NCI-H2227 (cell line): ENCODE measurements at regions not wholly inside any gene's neighbourhood (a gene's known extent, or its start where the extent isn't known, plus 50 kb on each side); places are given as distances from the start of the nearest gene placed in this dataset.
"Not testable (repeated sequence)": the region's sequence is repeated elsewhere in the genome, so short reads cannot be mapped to it uniquely, and the experiment has no call there.

Experiments
- DNase-seq: peaks from one replicate; lab custom pipeline; 2025; ENCODE audit not compliant: unreplicated experiment; lab: John Stamatoyannopoulos, UW

DNA sequence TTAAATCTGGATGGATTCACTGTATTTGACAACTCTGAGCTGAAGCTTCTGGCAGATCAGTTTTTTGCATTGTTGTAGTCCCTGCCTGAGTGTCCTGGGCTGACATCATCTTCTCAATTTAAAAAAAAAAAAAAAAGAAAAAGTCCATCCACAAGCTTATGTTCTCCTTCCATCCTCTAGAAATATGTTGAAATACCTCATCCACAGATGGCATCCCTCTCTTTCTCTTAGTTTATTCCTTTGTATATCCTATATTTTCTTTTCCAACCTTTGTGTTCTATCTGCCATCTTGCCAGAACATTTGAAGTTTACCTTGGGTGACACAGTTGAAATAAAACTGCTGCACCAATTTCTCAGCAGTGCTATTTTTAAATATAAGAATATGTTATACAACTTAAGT lies 184.4 kb upstream of the PKN2 start:
- no peak for DNase-seq

DNA sequence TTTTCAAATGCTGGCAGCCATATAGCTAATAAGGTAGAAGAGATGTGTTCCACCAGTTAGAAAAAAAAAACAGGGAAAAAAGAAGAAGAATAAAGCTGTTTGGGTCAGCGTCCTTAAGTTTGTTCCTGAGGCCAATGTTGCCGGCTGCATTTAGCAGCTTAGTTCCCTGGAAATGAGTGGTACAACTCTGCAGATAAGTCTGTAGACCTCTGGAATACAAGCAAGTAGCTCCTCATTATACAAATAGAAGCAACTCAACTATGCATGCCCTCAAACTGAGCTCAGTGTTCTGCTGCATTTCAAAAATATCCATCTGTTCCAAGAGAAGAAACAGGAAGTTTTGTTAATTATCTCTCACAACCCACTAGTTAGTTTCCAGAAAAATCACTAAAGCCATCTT lies 181.2 kb upstream of the PKN2 start:
- no peak for DNase-seq

DNA sequence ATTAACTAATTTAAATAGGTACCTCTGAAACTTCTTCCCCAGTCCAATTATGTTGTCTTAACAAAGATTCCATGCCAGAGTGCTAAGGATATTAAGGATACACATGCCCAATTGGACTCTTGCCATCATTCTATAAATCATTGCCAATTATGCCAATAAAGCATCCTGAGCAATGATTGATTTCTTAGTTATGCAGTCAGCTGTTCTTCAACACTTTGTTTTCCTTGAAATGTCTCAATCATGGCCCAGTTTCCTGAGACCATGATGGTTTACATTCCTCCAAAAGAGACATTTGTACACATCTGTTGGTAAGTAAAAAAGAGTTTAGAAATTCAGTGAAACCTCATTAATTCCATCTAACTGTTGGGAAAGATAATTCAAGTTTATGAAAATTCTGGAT lies 180.4 kb upstream of the PKN2 start:
- no peak for DNase-seq

DNA sequence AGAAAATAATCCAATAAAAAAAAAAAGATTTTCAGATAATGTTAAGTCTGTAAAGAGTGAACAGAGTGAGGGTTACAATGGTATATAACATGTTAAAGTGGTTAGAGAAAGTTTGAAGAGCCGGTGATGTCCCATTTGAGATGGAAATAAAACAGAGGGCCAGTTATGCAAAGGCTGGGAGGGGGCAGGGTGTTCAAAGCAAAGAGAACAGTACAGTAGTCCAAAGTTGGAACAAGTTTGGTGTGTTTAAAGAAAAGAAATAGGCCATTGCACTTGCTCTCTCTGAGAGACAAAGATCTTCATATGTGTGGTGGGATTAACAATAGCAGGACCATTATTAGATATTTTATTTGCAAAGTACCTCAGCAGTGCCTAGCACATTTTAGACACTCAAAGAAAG lies 179.5 kb upstream of the PKN2 start:
- no peak for DNase-seq

DNA sequence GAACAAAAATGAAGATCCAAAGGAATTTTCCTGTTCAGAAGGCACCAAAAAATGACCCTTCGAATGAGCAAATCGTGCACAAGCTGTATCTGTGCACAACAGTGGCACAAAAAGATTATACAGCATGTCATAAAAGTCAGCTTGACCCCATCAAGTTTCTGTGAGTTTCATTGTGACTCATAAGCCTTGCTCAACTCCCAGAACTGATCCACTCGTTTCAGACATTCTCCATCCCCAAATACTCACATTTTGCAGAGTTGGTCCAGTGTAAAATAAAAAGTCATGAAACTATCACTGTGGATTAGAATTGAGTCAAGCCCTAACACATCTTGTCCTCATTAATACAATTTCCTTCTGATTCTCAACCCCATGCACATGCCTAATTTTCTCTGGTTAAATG lies 174.7 kb upstream of the PKN2 start:
- DNase-seq = no peak

DNA sequence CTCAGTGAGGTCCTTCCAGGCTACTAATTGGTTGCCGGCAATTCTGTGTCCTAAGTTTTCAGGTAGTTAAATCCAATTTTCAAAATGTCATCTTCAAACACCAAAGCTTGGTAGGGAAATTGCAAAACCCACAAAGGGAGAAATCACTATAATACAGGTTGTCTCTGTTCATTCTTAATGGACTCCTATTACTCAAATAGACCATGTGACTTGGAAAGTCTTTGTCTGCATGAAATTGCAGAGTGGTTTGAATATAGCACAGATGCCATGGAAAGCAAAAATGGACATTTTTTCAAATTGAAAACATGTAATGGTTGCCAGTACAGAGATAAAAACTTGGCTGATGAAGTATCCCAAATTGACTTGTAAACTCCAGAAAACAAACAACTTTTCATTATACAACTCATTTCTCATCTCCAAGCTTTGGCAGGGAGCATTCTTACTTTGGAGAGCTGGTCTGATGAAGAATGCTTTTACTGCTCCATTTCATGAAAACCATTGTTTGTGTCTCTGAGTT lies 169.5 kb upstream of the PKN2 start:
- DNase-seq = no peak

DNA sequence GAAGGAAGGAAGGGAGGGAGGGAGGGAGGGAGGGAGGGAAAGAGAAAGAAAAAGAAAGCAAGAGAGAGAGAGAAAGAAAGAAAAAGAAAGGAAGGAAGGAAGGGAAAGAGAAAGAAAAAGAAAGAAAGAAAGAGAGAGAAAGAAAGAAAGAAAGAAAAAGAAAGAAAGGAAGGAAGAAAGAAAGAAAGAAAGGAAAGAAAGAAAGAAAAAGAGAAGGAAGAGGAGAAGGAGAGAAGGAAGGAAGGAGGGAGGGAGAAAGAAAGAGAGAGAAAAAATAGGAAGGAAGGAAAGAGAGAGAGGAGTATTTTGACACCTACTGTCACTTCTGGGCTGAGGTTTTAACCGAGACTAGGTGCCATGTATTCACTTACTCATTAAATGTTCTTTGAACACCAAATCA lies 166.6 kb upstream of the PKN2 start:
- DNase-seq = not testable (repeated sequence)

DNA sequence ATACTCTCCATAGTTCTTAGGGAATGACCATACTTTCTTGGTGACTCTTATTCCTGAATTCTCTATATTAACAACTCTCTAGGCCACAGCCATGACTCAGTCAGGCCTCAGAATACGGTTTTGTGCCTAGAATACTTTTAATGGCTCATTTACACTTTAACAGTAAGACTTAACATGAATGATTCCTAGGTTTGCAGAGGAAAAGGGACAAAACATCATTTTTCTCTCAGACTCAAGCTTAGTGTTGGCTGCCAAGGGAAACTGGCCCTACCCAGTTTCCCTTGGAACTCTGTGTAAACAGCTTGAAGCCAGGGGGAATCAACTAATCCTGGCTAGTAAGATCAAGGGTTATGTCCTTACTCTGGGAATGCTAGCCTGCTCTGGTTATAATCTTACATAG lies 164.9 kb upstream of the PKN2 start:
- no peak for DNase-seq

DNA sequence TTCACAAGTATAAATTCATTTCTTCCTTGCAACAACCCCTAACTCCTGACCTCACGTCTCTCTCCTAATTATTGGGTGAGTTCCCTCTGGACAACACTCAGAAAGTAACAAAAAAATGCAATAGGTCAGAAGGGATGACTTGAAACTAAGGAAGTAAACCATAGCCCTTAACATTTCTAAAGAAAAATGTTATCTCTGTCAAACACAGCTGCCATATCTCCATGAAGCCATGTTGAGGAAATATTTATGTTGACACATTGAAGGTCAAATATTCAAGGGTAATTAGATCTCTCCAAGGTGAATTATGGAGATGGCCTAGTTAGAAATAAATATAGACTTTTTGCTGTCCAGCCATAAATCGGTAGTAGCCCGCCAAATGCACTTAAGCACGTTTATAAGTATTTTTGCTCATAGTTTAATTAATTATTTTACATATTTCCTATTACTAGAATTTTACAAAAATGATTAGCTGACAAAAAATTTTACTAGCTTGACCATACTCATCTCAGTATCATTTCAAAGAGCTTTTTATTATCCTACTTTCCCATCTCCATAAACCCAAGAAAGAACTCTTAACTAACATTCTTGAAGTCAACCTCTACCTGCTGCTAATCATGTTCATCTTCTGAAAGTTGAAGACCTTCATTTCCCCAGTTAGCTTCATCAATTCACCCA lies 160.1 kb upstream of the PKN2 start:
- DNase-seq = no peak

DNA sequence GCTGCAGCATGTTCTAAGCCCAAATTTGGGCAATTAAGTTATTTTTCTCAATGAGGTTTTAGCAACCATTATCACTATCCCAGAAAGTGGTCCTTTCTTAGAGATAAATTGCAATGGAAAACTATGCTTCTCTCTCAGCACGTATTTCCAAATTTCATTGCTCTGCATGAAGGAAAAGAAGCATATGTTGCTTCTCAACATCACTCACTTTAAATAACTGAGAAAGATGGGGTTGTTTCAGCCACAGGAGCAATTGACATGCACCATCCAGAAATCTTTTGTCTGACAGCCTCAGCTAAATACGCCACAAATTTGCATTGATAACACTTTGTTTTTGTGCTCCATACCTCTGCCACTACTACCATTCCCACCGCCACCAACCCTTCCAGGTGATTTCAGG lies 157.6 kb upstream of the PKN2 start:
- DNase-seq = no peak

DNA sequence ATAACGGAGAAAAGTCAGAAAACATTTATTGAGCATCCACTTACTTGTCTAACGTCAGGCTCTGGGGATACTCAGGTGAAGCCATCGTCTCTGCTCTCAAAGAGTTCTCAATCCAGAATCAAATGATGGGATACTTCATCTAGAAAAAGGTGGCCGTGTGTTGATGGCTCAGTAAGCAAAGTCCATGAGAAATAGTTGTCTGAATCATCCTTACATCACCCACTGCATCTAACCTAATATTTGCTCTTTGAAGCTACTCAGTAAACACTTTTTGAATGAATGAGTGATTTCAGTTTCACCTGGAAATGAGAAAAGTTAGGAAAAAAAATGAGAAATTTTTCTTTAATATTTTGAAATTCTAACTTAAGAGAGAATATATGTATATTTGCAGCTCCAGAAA lies 155.3 kb upstream of the PKN2 start:
- no peak for DNase-seq

DNA sequence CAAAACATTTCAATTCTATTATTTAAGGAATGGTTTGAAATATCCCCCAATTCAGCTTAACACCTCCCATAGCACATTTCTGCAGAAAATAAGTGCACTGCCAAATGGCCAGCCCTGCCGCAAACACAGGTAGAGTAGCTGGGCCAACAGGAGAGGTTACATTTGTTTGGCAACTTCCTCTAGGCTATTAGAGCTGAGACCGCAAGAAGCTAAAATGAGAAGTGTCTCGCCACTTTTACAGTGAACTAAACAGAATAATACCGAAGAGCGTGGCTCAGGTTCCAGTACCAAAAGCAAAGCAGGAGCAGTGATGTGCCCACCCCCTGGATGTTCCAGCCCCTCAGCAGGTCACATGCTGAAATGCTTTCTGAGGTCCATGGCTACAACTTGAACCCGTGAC lies 154.5 kb upstream of the PKN2 start:
- DNase-seq = no peak

DNA sequence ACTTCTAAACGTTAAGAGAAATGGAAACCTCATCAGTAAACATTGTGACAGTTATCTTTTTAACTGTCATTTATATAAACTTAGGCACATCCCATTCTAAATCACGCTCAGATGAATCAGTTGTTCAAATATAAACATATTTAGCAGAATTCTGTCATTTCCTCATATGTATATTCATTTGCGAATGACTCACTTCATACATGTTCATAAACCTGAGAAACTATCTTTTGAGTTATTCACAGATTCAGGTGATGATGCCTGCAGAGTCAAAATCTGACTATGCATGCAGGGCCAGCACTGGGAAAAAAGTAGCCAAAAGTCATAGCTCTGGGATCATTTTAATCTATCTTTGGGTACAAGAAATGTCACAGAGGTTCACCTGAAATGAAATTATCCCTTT lies 153.8 kb upstream of the PKN2 start:
- DNase-seq = no peak

DNA sequence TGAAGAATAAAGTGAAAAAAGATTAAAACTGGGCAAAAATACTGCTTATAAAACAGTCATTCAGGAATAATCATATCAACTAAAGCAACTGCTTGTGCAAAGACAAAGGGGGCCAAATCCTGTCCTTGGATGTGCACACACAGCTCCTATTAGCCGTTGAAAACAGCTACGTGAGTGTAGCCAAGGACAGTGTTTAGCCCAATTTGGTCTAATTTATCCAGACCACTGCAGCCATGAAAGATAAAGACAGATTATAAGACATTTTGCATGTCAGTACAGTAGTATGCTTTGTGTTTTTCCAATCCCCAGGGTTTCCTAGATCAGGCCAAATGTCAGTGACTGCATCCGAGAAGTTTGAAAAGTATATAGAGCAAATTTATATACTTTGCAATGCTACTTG lies 146.3 kb upstream of the PKN2 start:
- no peak for DNase-seq

DNA sequence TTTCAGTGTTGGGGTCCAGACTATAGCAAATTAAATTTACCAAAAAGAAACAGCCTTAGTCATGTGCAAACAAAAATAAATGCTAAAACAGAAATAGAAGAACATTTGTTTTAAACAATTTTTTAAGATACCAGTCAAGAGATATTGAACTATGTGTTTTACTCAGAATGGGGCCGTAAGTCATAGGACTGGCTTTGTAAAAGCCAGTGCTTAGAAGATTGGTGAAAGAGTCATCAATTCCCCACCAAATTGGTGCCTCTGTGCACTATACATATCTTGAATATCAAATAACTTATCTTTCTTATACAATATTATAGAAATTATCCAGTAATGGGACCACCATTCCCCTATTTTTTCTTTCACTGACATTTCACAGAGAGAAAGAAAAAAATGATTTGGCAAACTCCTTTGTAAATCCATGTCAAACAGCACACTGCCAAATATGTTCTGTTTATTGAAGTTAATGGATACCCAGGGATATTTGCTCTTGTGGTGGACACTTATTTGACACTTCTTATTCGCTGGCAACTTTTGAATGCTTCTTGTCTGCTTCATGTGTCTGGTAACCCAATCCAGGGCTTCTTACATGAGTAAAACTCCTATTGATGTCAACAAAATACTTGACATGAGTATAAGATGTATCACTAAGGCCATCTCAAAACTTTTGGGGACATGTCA lies 145.7 kb upstream of the PKN2 start:
- no peak for DNase-seq

DNA sequence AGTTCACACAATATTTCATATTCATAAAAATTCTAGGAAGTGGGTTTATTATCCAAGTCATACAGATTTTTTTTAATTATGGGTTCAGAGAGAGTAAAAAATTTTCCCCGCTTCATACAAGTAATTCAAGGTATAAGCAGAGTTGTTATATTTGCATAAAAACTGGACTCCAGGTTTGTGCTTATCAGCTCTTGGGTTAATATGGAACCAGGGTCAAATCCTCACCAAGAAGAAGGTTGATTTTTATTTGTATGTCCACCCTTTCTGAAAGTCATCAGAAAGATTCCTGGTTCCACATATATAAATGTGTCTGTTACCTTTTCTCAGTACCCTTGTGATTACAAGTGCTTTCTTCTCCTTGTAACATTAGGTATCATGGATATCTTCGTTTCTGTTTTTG lies 143.8 kb upstream of the PKN2 start:
- no peak for DNase-seq

DNA sequence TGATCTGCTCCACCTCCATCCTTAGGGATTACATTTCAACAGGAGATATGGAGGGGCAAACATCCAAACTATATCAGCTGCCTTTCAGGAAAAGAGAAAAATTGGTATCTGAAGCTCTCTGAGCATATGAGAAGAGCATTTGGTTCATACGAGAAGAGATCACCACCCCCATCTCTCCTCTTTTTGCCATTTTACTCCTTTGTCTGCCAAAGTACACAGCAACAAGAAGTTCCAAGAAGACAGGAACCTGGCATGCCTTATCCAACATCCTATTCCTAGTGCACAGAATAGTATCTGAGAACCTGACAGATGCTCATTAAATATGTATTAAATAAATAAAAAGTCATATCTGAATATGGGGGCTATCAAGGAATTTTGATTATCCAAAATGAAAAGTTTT lies 142.5 kb upstream of the PKN2 start:
- no peak for DNase-seq

DNA sequence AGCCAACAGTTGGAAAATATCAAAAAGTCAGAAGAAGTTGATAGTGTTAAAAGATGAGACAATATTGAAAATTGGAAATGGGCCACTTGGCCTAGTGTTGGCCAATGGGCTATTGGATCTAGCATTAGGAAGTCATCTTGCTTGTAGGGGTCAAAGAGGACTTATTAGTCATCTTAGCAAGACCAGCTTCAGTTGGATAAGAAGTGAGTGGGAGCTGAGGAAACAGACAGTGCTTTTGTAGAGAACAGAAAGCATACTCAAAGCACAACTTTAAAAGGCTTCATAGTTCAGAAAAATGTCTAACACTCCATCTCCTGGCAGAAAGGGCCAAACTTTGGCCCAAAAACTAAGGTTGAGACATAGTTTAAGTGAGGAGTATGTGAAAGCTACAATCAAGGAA lies 139.9 kb upstream of the PKN2 start:
- no peak for DNase-seq

DNA sequence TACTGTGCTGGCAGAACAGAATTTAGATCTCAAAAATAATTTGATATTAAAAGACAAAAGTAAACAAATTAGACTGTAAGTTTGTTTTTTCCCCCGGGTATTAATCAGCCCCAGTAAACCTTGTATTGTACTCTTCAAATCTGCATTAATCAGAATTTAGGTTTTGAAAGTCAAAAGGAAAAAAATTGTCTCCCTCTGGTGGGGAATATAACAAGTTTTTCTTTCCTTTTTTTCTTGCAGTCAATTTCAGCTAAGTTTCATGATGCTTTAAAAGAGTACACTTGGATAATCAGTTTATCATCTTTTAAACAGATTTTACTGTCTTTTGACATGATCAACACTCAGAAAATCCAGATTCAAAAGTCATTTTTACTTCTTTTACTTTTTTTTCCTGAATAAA lies 134.5 kb upstream of the PKN2 start:
- DNase-seq = no peak

DNA sequence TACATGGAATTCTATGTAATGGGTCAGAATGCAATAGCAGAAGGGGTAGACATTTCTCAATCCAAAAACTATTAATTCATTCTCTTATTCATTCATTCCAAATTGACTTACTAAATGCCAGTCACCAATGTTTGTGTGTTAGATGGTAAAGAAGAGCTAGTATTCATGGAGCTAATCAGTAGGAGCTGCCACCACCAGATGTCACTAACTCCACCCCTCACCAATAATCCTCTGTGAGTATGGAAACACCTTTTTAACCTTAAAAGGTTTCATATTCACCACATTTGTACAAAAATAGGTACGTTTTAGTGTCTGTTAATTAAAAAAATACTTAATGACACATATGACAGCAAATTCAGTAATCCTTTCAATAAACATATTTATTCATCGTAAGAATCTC lies 131.8 kb upstream of the PKN2 start:
- DNase-seq = no peak

DNA sequence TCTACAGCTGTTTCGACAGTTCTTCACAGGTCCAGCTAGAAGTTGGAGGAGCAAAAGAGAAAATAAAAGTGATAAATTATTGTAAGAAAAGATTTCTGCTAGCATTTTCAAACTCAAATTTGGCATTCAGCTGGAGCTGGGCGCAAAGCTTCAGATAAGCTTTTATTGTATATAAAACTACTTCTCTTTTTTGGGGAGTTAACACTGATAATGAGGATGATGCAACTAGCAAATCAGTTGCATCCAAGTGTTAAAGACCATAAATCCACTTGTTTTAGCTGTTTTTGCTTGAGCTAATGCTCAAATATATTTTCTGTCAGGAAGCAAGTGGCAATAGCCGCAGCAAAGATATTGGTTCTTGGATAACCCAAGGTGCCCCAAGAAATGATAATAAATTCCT lies 127.1 kb upstream of the PKN2 start:
- DNase-seq = no peak

DNA sequence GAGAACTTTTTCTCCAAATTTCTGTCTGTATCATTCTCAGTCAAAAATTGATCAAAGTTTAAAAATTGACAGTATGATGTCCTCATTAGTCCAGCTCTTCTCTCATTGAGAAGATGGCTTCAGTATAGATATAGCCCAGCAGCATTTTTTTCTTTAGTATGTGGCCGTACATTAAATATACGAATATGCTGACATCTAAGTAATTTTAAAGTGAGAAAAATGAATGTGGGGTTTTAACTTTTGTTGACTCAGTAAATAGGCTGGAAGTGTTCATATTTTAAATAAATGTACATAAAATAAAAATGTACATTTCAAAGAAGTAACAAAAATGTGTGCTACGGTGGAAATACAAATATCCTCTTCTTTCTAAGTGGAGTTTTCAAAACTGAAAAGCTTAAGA lies 123.5 kb upstream of the PKN2 start:
- DNase-seq = no peak

DNA sequence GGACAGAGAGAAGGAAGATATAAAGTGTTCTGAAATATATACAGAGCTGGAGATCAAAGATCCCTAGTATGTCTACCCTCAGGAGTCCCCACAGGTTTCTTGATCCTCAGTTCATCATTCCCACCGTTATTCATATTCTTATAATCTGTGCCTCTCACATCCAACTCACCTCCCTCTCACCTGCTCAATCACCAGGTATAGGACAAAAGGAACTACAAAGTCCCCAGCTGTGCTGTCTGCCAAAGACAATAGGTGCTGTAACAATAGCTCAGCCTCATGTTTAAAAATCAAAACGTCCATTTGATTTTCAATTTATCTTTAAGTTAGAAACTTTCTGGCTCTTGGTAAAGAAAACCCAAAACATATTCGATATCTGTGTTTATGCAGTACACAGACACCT lies 121.1 kb upstream of the PKN2 start:
- DNase-seq = no peak
